Immature natural killer cell (primary cell): ENCODE measurements at regions not wholly inside any gene's neighbourhood (a gene's known extent, or its start where the extent isn't known, plus 50 kb on each side); places are given as distances from the start of the nearest gene placed in this dataset.

ENCODE experiments used
- DNase-seq, 3 donors: peaks; one replicate each; pipeline ENCODE4 v3.0.0; 2022; ENCODE audit warnings: mixed read lengths in 1 of 3
- H3K27ac Mint-ChIP-seq, 6 donors: one replicate each; pipeline ENCODE4 v1.8.0; 2020; ENCODE audit warnings: mixed read lengths in 6 of 6, mild to moderate bottlenecking in 5 of 6, inconsistent platforms in 4 of 6, moderate library complexity in 3 of 6
- H3K27me3 Mint-ChIP-seq, 3 donors: one replicate each; pipeline ENCODE4 v1.8.0; 2020 to 2021; ENCODE audit warnings: low read depth in 3 of 3, mild to moderate bottlenecking in 3 of 3, mixed read lengths in 3 of 3, moderate library complexity in 3 of 3, inconsistent platforms in 1 of 3
- H3K36me3 Mint-ChIP-seq, 3 donors: one replicate each; pipeline ENCODE4 v1.8.0; 2020; ENCODE audit warnings: mixed read lengths in 3 of 3, inconsistent platforms in 2 of 3, mild to moderate bottlenecking in 2 of 3
- H3K4me1 Mint-ChIP-seq, 2 donors: one replicate each; pipeline ENCODE4 v1.8.0; 2020; ENCODE audit warnings: inconsistent platforms in 2 of 2, mild to moderate bottlenecking in 2 of 2, mixed read lengths in 2 of 2, moderate library complexity in 1 of 2
- H3K4me3 Mint-ChIP-seq, 5 donors: one replicate each; pipeline ENCODE4 v1.8.0; 2020; ENCODE audit warnings: mild to moderate bottlenecking in 5 of 5, mixed read lengths in 5 of 5, inconsistent platforms in 3 of 5, moderate library complexity in 3 of 5
- H3K9me3 Mint-ChIP-seq, 6 donors: one replicate each; pipeline ENCODE4 v1.8.0; 2020; ENCODE audit warnings: mild to moderate bottlenecking in 6 of 6, mixed read lengths in 6 of 6, inconsistent platforms in 4 of 6, moderate library complexity in 3 of 6

- no peaks in the 10 kb centered on the region for H3K4me1 Mint-ChIP-seq
- H3K36me3 Mint-ChIP-seq = no peaks in the 10 kb centered on the region
- no peaks in the 10 kb centered on the region for H3K27me3 Mint-ChIP-seq
These were observed 379.0 kb downstream of the LMX1A start for GRCh38 chr1:164977561-164977960.

GRCh38 chr1:164971921-164972415 is 384.5 kb downstream of the LMX1A start:
- H3K27ac Mint-ChIP-seq = no peak overlapping the region
- H3K36me3 Mint-ChIP-seq = no peaks in the 10 kb centered on the region
- DNase-seq = no peak
- H3K27me3 Mint-ChIP-seq = peaks cover 0 to 3% (median 0%) of the 10 kb centered on the region in 3 donors
- no peaks in the 10 kb centered on the region for H3K4me1 Mint-ChIP-seq
- H3K4me3 Mint-ChIP-seq = no peak overlapping the region
- peaks cover 0 to 8% (median under 1%) of the 10 kb centered on the region in 6 donors for H3K9me3 Mint-ChIP-seq

More at GRCh38 chr1:164977561-164977960, 379.0 kb downstream of the LMX1A start:
- Mint-ChIP-seq H3K4me3 (no peak overlapping the region), H3K9me3 (peaks cover 0 to 6% (median under 1%) of the 10 kb centered on the region in 6 donors), H3K27ac (no peak overlapping the region)
- no peak for DNase-seq

GRCh38 chr1:164971391-164971790 is 385.1 kb downstream of the LMX1A start:
- no peak overlapping the region for H3K27ac Mint-ChIP-seq
- H3K36me3 Mint-ChIP-seq = no peaks in the 10 kb centered on the region
- H3K4me1 Mint-ChIP-seq = no peaks in the 10 kb centered on the region
- no peak for DNase-seq
- H3K9me3 Mint-ChIP-seq = peaks cover 0 to 8% (median 0%) of the 10 kb centered on the region in 6 donors
- no peak overlapping the region for H3K4me3 Mint-ChIP-seq
- peaks cover 0 to 3% (median 0%) of the 10 kb centered on the region in 3 donors for H3K27me3 Mint-ChIP-seq

- H3K9me3 Mint-ChIP-seq = peaks cover 0 to 8% (median 0%) of the 10 kb centered on the region in 6 donors
- no peak for DNase-seq
- peaks cover 0 to 3% (median 0%) of the 10 kb centered on the region in 3 donors for H3K27me3 Mint-ChIP-seq
- H3K4me1 Mint-ChIP-seq = no peaks in the 10 kb centered on the region
- no peak overlapping the region for H3K27ac Mint-ChIP-seq
- H3K36me3 Mint-ChIP-seq = no peaks in the 10 kb centered on the region
- H3K4me3 Mint-ChIP-seq = no peak overlapping the region
These were observed 387.3 kb downstream of the LMX1A start for GRCh38 chr1:164969253-164969652.

GRCh38 chr1:164967300-164967699 is 389.2 kb downstream of the LMX1A start:
- DNase-seq = no peak
- Mint-ChIP-seq H3K27ac (no peak overlapping the region), H3K27me3 (peaks cover 0 to 3% (median 0%) of the 10 kb centered on the region in 3 donors), H3K4me3 (no peak overlapping the region), H3K4me1 (no peaks in the 10 kb centered on the region), H3K36me3 (no peaks in the 10 kb centered on the region), H3K9me3 (peaks cover 0 to 8% (median under 1%) of the 10 kb centered on the region in 6 donors)

- Mint-ChIP-seq H3K27me3 (no peaks in the 10 kb centered on the region), H3K4me3 (no peak overlapping the region), H3K9me3 (peaks cover 0 to 8% (median 0%) of the 10 kb centered on the region in 6 donors), H3K27ac (no peak overlapping the region), H3K36me3 (no peaks in the 10 kb centered on the region), H3K4me1 (no peaks in the 10 kb centered on the region)
- DNase-seq = no peak
These were observed 394.8 kb downstream of the LMX1A start for GRCh38 chr1:164961715-164962114.

- DNase-seq = no peak
These were observed 397.3 kb downstream of the LMX1A start for GRCh38 chr1:164958982-164959768.

GRCh38 chr1:164953815-164954214 is 394.8 kb downstream of the PBX1 start:
- DNase-seq = no peak
- no peak overlapping the region for H3K27ac Mint-ChIP-seq
- H3K4me1 Mint-ChIP-seq = no peaks in the 10 kb centered on the region
- no peaks in the 10 kb centered on the region for H3K36me3 Mint-ChIP-seq
- H3K9me3 Mint-ChIP-seq = peaks cover 0 to 13% (median 10%) of the 10 kb centered on the region in 6 donors
- H3K27me3 Mint-ChIP-seq = no peaks in the 10 kb centered on the region
- H3K4me3 Mint-ChIP-seq = no peak overlapping the region

More at GRCh38 chr1:164958982-164959768, 397.3 kb downstream of the LMX1A start:
- Mint-ChIP-seq H3K36me3 (no peaks in the 10 kb centered on the region), H3K4me1 (no peaks in the 10 kb centered on the region), H3K4me3 (no peak overlapping the region), H3K27me3 (no peaks in the 10 kb centered on the region), H3K9me3 (peaks cover 0 to 8% (median 0%) of the 10 kb centered on the region in 6 donors), H3K27ac (no peak overlapping the region)

- Mint-ChIP-seq H3K4me1 (no peaks in the 10 kb centered on the region), H3K4me3 (no peak overlapping the region), H3K9me3 (peaks cover under 1 to 20% (median 14%) of the 10 kb centered on the region in 6 donors), H3K27me3 (no peaks in the 10 kb centered on the region), H3K27ac (no peak overlapping the region), H3K36me3 (no peaks in the 10 kb centered on the region)
- no peak for DNase-seq
These were observed 394.1 kb downstream of the PBX1 start for GRCh38 chr1:164953098-164953497.

GRCh38 chr1:164951508-164951907 is 392.5 kb downstream of the PBX1 start:
- Mint-ChIP-seq H3K4me1 (no peaks in the 10 kb centered on the region), H3K27ac (no peak overlapping the region), H3K4me3 (no peak overlapping the region), H3K36me3 (no peaks in the 10 kb centered on the region), H3K9me3 (peaks cover 8 to 36% (median 13%) of the 10 kb centered on the region in 6 donors), H3K27me3 (no peaks in the 10 kb centered on the region)
- DNase-seq = no peak

GRCh38 chr1:164950541-164950986 is 391.6 kb downstream of the PBX1 start:
- H3K4me1 Mint-ChIP-seq = no peaks in the 10 kb centered on the region
- H3K4me3 Mint-ChIP-seq = no peak overlapping the region
- H3K36me3 Mint-ChIP-seq = no peaks in the 10 kb centered on the region
- no peaks in the 10 kb centered on the region for H3K27me3 Mint-ChIP-seq
- peaks cover 9 to 42% (median 13%) of the 10 kb centered on the region in 6 donors for H3K9me3 Mint-ChIP-seq
- DNase-seq = no peak
- H3K27ac Mint-ChIP-seq = no peak overlapping the region

GRCh38 chr1:164949771-164950471 is 390.9 kb downstream of the PBX1 start:
- Mint-ChIP-seq H3K4me3 (no peak overlapping the region), H3K27ac (no peak overlapping the region), H3K36me3 (no peaks in the 10 kb centered on the region), H3K4me1 (no peaks in the 10 kb centered on the region), H3K27me3 (no peaks in the 10 kb centered on the region), H3K9me3 (peaks cover 9 to 43% (median 13%) of the 10 kb centered on the region in 6 donors)
- no peak for DNase-seq

GRCh38 chr1:164948101-164948500 is 389.1 kb downstream of the PBX1 start:
- peaks cover 0 to 3% (median 0%) of the 10 kb centered on the region in 3 donors for H3K27me3 Mint-ChIP-seq
- H3K4me3 Mint-ChIP-seq = no peak overlapping the region

GRCh38 chr1:164937291-164937690 is 378.3 kb downstream of the PBX1 start:
- Mint-ChIP-seq H3K27ac (no peak overlapping the region), H3K27me3 (no peaks in the 10 kb centered on the region), H3K36me3 (no peaks in the 10 kb centered on the region), H3K9me3 (peaks cover 0 to 5% (median 0%) of the 10 kb centered on the region in 6 donors), H3K4me3 (no peak overlapping the region), H3K4me1 (no peaks in the 10 kb centered on the region)
- no peak for DNase-seq

More at GRCh38 chr1:164948101-164948500, 389.1 kb downstream of the PBX1 start:
- Mint-ChIP-seq H3K36me3 (no peaks in the 10 kb centered on the region), H3K27ac (no peak overlapping the region), H3K4me1 (no peaks in the 10 kb centered on the region), H3K9me3 (peaks cover 9 to 43% (median 17%) of the 10 kb centered on the region in 6 donors)
- DNase-seq = no peak
